IMR-90 (cell line): ENCODE measurements at regions not wholly inside any gene's neighbourhood (a gene's known extent, or its start where the extent isn't known, plus 50 kb on each side); places are given as distances from the start of the nearest gene placed in this dataset.

ENCODE experiments used
- POLR2A ChIP-seq: IDR thresholded peaks from 2 replicates; pipeline ENCODE4 v1.6.1; 2012; ENCODE audit warnings: mild to moderate bottlenecking, low read depth, low read length
- RAD21 ChIP-seq: IDR thresholded peaks from 2 replicates; pipeline ENCODE4 v1.6.1; 2012; ENCODE audit warnings: low read length, improper control_type of control experiment
- RFX5 ChIP-seq: IDR thresholded peaks from 2 replicates; pipeline ENCODE4 v1.8.0; 2012; ENCODE audit warnings: low read depth, mild to moderate bottlenecking, low read length, moderate library complexity
- TF ChIP-seq, protein P1 (sequence below): conservative IDR thresholded peaks from 2 replicates; pipeline ENCODE4 v1.5.1; 2012; ENCODE audit warnings: mild to moderate bottlenecking, low read depth, low read length, improper control_type of control experiment
- TF ChIP-seq, protein P2 (sequence below): fragments of 150-350 bp; IDR thresholded peaks from 2 replicates; pipeline ENCODE4 v1.6.1; 2017; ENCODE audit warnings: mild to moderate bottlenecking, antibody characterized with exemption, low read length, low read depth
- TF ChIP-seq, protein P3 (sequence below): fragments of 150-350 bp; IDR thresholded peaks from 2 replicates; pipeline ENCODE4 v1.6.1; 2016; ENCODE audit warnings: low read depth, mild to moderate bottlenecking, low read length, moderate library complexity, borderline replicate concordance

DNA sequence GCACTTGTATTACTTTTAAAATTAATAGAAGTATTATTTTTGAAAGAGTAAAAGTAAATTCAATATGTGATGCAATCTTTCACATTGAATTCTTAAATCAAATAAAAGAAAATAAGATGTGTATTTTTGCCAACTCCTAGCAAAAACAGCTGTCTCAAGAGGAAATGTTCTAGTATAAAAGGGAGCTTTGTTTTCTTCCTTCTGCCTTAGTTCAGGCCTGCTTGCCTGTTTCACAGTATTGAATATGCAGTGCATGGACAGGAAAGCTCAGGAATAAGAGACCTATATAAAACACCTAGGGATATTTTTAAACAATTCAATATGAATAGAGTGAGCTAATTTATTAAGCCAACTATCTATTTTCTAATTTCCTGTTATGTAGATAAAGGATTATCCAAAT, 294.8 kb upstream of the G2E3 start:
- TF ChIP-seq, protein P1, sequence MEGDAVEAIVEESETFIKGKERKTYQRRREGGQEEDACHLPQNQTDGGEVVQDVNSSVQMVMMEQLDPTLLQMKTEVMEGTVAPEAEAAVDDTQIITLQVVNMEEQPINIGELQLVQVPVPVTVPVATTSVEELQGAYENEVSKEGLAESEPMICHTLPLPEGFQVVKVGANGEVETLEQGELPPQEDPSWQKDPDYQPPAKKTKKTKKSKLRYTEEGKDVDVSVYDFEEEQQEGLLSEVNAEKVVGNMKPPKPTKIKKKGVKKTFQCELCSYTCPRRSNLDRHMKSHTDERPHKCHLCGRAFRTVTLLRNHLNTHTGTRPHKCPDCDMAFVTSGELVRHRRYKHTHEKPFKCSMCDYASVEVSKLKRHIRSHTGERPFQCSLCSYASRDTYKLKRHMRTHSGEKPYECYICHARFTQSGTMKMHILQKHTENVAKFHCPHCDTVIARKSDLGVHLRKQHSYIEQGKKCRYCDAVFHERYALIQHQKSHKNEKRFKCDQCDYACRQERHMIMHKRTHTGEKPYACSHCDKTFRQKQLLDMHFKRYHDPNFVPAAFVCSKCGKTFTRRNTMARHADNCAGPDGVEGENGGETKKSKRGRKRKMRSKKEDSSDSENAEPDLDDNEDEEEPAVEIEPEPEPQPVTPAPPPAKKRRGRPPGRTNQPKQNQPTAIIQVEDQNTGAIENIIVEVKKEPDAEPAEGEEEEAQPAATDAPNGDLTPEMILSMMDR = no peak
- TF ChIP-seq, protein P2, sequence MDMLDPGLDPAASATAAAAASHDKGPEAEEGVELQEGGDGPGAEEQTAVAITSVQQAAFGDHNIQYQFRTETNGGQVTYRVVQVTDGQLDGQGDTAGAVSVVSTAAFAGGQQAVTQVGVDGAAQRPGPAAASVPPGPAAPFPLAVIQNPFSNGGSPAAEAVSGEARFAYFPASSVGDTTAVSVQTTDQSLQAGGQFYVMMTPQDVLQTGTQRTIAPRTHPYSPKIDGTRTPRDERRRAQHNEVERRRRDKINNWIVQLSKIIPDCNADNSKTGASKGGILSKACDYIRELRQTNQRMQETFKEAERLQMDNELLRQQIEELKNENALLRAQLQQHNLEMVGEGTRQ = no peak
- no peak for TF ChIP-seq POLR2A
- TF ChIP-seq, protein P3, sequence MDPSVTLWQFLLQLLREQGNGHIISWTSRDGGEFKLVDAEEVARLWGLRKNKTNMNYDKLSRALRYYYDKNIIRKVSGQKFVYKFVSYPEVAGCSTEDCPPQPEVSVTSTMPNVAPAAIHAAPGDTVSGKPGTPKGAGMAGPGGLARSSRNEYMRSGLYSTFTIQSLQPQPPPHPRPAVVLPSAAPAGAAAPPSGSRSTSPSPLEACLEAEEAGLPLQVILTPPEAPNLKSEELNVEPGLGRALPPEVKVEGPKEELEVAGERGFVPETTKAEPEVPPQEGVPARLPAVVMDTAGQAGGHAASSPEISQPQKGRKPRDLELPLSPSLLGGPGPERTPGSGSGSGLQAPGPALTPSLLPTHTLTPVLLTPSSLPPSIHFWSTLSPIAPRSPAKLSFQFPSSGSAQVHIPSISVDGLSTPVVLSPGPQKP = no peak
- no peak for TF ChIP-seq RAD21
- no peak for TF ChIP-seq RFX5
